Smooth muscle cell (in vitro differentiated cells): ENCODE measurements at regions not wholly inside any gene's neighbourhood (a gene's known extent, or its start where the extent isn't known, plus 50 kb on each side); places are given as distances from the start of the nearest gene placed in this dataset.
"Not testable (repeated sequence)": the region's sequence is repeated elsewhere in the genome, so short reads cannot be mapped to it uniquely, and the experiment has no call there.

Source experiments
- DNase-seq: peaks from one replicate; lab custom pipeline; 2025; ENCODE audit not compliant: unreplicated experiment; lab: John Stamatoyannopoulos, UW
- H2AFZ ChIP-seq: fragments of 200-600 bp; sonication (generic); 2 replicates; pipeline ENCODE4 v1.6.0; 2016; ENCODE audit warnings: antibody characterized with exemption, low read depth, mild to moderate bottlenecking
- H3F3A ChIP-seq: fragments of 200-600 bp; sonication (generic); 2 replicates; pipeline ENCODE4 v1.6.0; 2017; ENCODE audit warnings: antibody characterized with exemption, low read depth
- H3K27ac ChIP-seq: fragments of 200-600 bp; sonication (generic); 2 replicates; pipeline ENCODE4 v1.5.1; 2016; ENCODE audit warnings: low read depth, mild to moderate bottlenecking
- H3K27me3 ChIP-seq: fragments of 200-600 bp; sonication (generic); 2 replicates; pipeline ENCODE4 v1.6.1; 2016; ENCODE audit warnings: low read depth, mild to moderate bottlenecking
- H3K36me3 ChIP-seq: fragments of 200-600 bp; sonication (generic); 2 replicates; pipeline ENCODE4 v1.5.1; 2016; ENCODE audit warnings: low read depth
- H3K4me1 ChIP-seq: fragments of 200-600 bp; sonication (generic); 2 replicates; pipeline ENCODE4 v1.5.1; 2016; ENCODE audit warnings: low read depth
- H3K4me2 ChIP-seq: fragments of 200-600 bp; sonication (generic); 2 replicates; pipeline ENCODE4 v1.6.0; 2016; ENCODE audit warnings: mild to moderate bottlenecking
- H3K4me3 ChIP-seq: fragments of 200-600 bp; sonication (generic); 2 replicates; pipeline ENCODE4 v1.5.1; 2016; ENCODE audit warnings: mild to moderate bottlenecking
- H3K79me2 ChIP-seq: fragments of 200-600 bp; sonication (generic); 2 replicates; pipeline ENCODE4 v1.6.0; 2016; ENCODE audit warnings: low read depth, mild to moderate bottlenecking
- H3K9ac ChIP-seq: fragments of 200-600 bp; sonication (generic); 2 replicates; pipeline ENCODE4 v1.6.0; 2016; ENCODE audit warnings: low read depth
- H3K9me3 ChIP-seq: fragments of 200-600 bp; sonication (generic); replicated peaks from 2 replicates; pipeline ENCODE4 v1.5.1; 2016; ENCODE audit warnings: low read depth
- H4K20me1 ChIP-seq: fragments of 200-600 bp; sonication (generic); 2 replicates; pipeline ENCODE4 v1.6.0; 2016; ENCODE audit warnings: low read depth
- WGBS: methylation state at CpG from one replicate; pipeline ENCODE4 v1.1.7; 2016; ENCODE audit warnings: low lambda C conversion rate; 5-methylcytosine and 5-hydroxymethylcytosine counted together
- TF ChIP-seq, protein P1 (sequence below): fragments of 200-600 bp; sonication (generic); IDR thresholded peaks from 2 replicates; pipeline ENCODE4 v1.5.1; 2017; ENCODE audit warnings: borderline replicate concordance, mild to moderate bottlenecking, antibody characterized with exemption; ENCODE audit not compliant: insufficient read depth, poor library complexity, severe bottlenecking

DNA sequence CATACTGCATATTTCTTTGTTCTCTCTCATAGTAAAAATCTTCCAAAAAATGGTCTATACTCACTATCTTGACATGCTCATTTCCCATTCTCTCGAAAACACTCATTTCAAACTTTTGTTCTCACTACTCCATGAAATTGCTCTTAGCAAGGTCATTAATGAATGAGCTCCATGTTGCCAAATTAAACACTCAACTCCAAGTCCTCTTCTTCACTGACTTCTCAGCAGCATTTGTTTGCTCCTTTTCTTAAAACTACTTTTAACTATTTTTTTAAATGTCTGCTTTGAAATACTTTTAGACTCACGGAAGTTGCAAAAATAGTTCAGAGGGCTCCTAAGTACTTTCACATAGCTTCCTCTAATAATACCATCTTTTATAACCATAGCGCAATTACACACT lies 274.0 kb upstream of the PREP start:
- H3K27me3 ChIP-seq: no peaks in the 10 kb centered on the region
- H3K4me3 ChIP-seq: no peak overlapping the region
- no peak for DNase-seq
- H4K20me1 ChIP-seq: no peaks in the 10 kb centered on the region
- no peak overlapping the region for H3K4me2 ChIP-seq
- H3K9me3 ChIP-seq: no peaks in the 10 kb centered on the region
- TF ChIP-seq, protein P1, sequence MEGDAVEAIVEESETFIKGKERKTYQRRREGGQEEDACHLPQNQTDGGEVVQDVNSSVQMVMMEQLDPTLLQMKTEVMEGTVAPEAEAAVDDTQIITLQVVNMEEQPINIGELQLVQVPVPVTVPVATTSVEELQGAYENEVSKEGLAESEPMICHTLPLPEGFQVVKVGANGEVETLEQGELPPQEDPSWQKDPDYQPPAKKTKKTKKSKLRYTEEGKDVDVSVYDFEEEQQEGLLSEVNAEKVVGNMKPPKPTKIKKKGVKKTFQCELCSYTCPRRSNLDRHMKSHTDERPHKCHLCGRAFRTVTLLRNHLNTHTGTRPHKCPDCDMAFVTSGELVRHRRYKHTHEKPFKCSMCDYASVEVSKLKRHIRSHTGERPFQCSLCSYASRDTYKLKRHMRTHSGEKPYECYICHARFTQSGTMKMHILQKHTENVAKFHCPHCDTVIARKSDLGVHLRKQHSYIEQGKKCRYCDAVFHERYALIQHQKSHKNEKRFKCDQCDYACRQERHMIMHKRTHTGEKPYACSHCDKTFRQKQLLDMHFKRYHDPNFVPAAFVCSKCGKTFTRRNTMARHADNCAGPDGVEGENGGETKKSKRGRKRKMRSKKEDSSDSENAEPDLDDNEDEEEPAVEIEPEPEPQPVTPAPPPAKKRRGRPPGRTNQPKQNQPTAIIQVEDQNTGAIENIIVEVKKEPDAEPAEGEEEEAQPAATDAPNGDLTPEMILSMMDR: no peak
- H3K36me3 ChIP-seq: no peaks in the 10 kb centered on the region
- H3K27ac ChIP-seq: peak overlapping the region; percentile 68
- peaks cover 13% of the 10 kb centered on the region for H3F3A ChIP-seq
- H2AFZ ChIP-seq: peak overlapping the region; percentile 24
- no peaks in the 10 kb centered on the region for H3K79me2 ChIP-seq
- no peak overlapping the region for H3K9ac ChIP-seq
- 91% methylated on average over 3 of the region's 3 CpGs for WGBS
- H3K4me1 ChIP-seq: peaks cover 6% of the 10 kb centered on the region

DNA sequence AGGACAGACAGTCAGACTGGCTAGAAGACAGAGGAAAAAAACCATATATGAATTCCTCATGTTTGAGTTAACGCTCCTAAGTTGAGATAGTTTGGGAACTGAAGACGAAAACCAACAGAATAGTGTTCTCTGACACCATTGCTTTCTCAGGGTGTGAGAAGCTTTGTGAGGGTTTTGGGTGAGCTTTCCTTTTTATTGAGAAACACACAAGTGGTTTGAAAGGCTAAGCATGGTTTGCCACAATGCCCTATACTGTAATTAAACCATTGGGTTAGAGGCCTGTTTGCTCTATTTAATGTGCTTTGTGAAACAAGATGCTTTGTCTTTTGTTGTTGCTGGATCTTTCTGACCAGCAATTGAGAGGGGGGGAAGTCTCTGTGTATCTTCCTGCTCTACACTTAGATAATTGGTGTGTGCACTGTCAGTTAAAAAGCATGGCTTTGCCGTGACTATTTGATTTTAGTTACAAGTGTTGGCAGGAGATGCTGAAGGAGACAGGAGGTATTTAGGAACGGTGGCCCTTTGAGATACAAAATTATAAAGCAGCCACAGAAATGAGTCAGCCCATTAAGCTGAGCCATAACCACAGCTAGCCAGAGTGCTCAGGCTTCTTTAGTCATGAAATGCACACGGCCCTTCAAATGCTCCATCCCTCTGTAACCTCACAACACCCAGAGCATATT lies 273.0 kb upstream of the PREP start:
- peak overlapping the region; percentile 42 for H2AFZ ChIP-seq
- no peaks in the 10 kb centered on the region for H3K79me2 ChIP-seq
- no peaks in the 10 kb centered on the region for H3K27me3 ChIP-seq
- H3K9me3 ChIP-seq: no peaks in the 10 kb centered on the region
- H3K4me3 ChIP-seq: no peak overlapping the region
- H3K4me2 ChIP-seq: peak overlapping the region; percentile 48
- H4K20me1 ChIP-seq: no peaks in the 10 kb centered on the region
- peak overlapping the region; percentile 9 for H3K9ac ChIP-seq
- WGBS: 10% methylated on average over 5 of the region's 5 CpGs
- H3K4me1 ChIP-seq: peaks cover 6% of the 10 kb centered on the region
- TF ChIP-seq, protein P1: no peak
- peak overlapping the region; percentile 81 for H3K27ac ChIP-seq
- no peaks in the 10 kb centered on the region for H3K36me3 ChIP-seq
- DNase-seq: no peak
- peaks cover 13% of the 10 kb centered on the region for H3F3A ChIP-seq

DNA sequence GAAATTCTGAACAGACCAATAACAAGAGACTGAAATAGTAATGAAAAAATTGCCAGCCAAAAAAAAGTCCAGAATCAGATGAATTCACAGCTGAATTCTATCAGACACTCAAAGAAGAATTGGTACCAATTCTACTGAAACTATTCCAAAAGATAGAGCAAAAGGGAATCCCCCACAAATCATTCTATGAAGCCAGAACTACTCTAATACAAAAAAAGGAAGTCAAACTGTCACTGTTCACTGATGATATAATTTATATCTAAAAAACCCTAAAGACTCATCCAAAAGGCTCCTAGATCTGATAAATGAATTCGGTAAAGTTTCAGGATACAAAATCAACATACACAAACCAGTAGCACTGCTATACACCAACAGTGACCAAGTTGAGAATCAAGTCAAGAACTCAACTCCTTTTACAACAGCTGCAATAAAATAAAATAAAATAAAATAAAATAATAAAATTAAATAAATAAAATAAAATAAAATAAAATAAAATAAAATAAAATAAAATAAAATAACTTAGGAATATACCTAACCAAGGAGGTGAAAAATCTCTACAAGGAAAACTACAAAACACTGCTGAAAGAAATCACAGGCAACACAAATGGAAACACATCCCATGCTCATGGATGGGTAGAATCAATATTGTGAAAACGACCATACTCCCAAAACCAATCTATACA lies 270.1 kb upstream of the PREP start:
- not testable (repeated sequence) for H3K4me1 ChIP-seq, H3K36me3 ChIP-seq, H4K20me1 ChIP-seq

DNA sequence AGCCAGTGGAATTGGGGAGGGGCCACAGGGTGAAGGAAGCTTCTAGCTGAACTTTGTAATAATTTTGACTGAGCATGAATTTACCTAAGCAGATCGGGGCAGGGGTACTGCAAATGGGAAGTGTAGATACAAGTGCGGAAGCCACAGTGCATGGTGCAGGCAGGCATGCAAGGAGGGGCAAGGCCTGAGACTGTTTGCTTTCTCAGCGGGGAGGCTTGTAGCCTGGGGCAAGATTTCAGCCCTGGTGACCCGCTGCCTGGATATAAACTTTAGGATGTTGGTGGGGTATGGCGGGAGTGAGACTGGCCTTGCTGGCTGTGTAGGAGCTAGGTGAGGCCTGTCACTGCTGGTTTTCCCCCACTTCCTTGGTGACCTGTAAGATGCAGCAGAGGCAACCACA lies 266.4 kb upstream of the PREP start:
- Histone ChIP-seq H3K4me3 (no peak overlapping the region), H3K36me3 (no peaks in the 10 kb centered on the region), H3K9ac (no peak overlapping the region), H3K9me3 (no peaks in the 10 kb centered on the region), H3K4me1 (no peaks in the 10 kb centered on the region), H3K4me2 (no peak overlapping the region), H3F3A (no peaks in the 10 kb centered on the region), H3K27me3 (no peaks in the 10 kb centered on the region), H3K27ac (no peak overlapping the region), H3K79me2 (no peaks in the 10 kb centered on the region), H2AFZ (no peak overlapping the region), H4K20me1 (no peaks in the 10 kb centered on the region)
- DNase-seq: no peak
- WGBS: 61% methylated on average over 5 of the region's 5 CpGs
- TF ChIP-seq, protein P1: no peak

More for the DNA sequence above, 270.1 kb upstream of the PREP start:
- WGBS: 100% methylated on average over 2 of the region's 2 CpGs
- DNase-seq, H3K9me3 ChIP-seq, H3K79me2 ChIP-seq, H3K27me3 ChIP-seq, H3K4me2 ChIP-seq, H3K27ac ChIP-seq, H2AFZ ChIP-seq, H3K9ac ChIP-seq, H3K4me3 ChIP-seq: not testable (repeated sequence)
- peaks cover 13% of the 10 kb centered on the region for H3F3A ChIP-seq
